H1 (cell line): ENCODE measurements at regions not wholly inside any gene's neighbourhood (a gene's known extent, or its start where the extent isn't known, plus 50 kb on each side); places are given as distances from the start of the nearest gene placed in this dataset.

Source experiments
- JUND ChIP-seq: IDR thresholded peaks from 2 replicates; pipeline ENCODE4 v1.6.1; 2011; ENCODE audit warnings: mild to moderate bottlenecking, improper control_type of control experiment, low read length
- SIRT6 ChIP-seq: IDR thresholded peaks from one replicate; pipeline ENCODE4 v1.7.1; 2012; ENCODE audit warnings: low read length, inconsistent platforms

GRCh38 chr21:38970765-38971164 lies 165.0 kb downstream of the ETS2 start:
- TF ChIP-seq SIRT6: no peak
- TF ChIP-seq JUND: no peak
